ENCODE measurements at regions not wholly inside any gene's neighbourhood (a gene's known extent, or its start where the extent isn't known, plus 50 kb on each side); places are given as distances from the start of the nearest gene placed in this dataset.

- TF ChIP-seq ZNF121 (CRISPR knock-in tag; IDR thresholded peaks at IDR 0.05) (no peak), ZFP90 (CRISPR knock-in tag; IDR thresholded peaks at IDR 0.05; ENCODE audit: borderline replicate concordance) (no peak), MIXL1 (CRISPR knock-in tag; IDR thresholded peaks at IDR 0.05) (peak; percentile 29; the same call in 1 of the 2 replicates), ZFP36 (IDR thresholded peaks at IDR 0.05; ENCODE audit: borderline replicate concordance, low read depth, low read length, partially characterized antibody) (no peak), NFIC (IDR thresholded peaks at IDR 0.05; ENCODE audit: low read length) (no peak), ZNF17 (CRISPR knock-in tag; IDR thresholded peaks at IDR 0.05) (no peak), ZNF138 (CRISPR knock-in tag; IDR thresholded peaks at IDR 0.05; ENCODE audit: low read depth) (no peak), RELA (CRISPR knock-in tag; IDR thresholded peaks at IDR 0.05) (no peak), THYN1 (CRISPR knock-in tag; IDR thresholded peaks at IDR 0.05; ENCODE audit: borderline replicate concordance, low read depth) (no peak), BRCA1 (CRISPR knock-in tag; IDR thresholded peaks at IDR 0.05) (0 out of 2 replicates have a peak, but pooled peaks have one; percentile 30), RBFOX2 (IDR thresholded peaks at IDR 0.05; ENCODE audit: low read depth, low read length) (no peak; the same call in 1 of the 2 replicates), ZNF562 (CRISPR knock-in tag; IDR thresholded peaks at IDR 0.05; ENCODE audit: borderline replicate concordance) (no peak), MAX (IDR thresholded peaks at IDR 0.05) (peak; percentile 23; the same call in 1 of the 2 replicates), FOXM1 (CRISPR knock-in tag; IDR thresholded peaks at IDR 0.05) (no peak), POGZ (CRISPR knock-in tag; IDR thresholded peaks at IDR 0.05) (no peak), ZNF674 (CRISPR knock-in tag; IDR thresholded peaks at IDR 0.05; ENCODE audit: low read depth) (no peak), HDAC6 (IDR thresholded peaks at IDR 0.05; ENCODE audit: low read depth, low read length) (no peak), ZIK1 (CRISPR knock-in tag; IDR thresholded peaks at IDR 0.05; ENCODE audit: borderline replicate concordance, low read depth) (no peak), ZFP82 (CRISPR knock-in tag; IDR thresholded peaks at IDR 0.05; ENCODE audit: borderline replicate concordance) (no peak), DR1 (CRISPR knock-in tag; IDR thresholded peaks at IDR 0.05) (no peak), KAT2B (IDR thresholded peaks at IDR 0.05; ENCODE audit: borderline replicate concordance, low read depth, low read length) (no peak), ZMYM3 (CRISPR knock-in tag; IDR thresholded peaks at IDR 0.05) (no peak), PBX3 (CRISPR knock-in tag; IDR thresholded peaks at IDR 0.05; ENCODE audit: borderline replicate concordance) (no peak), MTF2 (CRISPR knock-in tag; IDR thresholded peaks at IDR 0.05; ENCODE audit: borderline replicate concordance) (peak; percentile 66; the same call in 1 of the 2 replicates), SP140L (CRISPR knock-in tag; IDR thresholded peaks at IDR 0.05; ENCODE audit: borderline replicate concordance) (0 out of 2 replicates have a peak, but pooled peaks have one; percentile 43)
- TF ChIP-seq, protein P1, sequence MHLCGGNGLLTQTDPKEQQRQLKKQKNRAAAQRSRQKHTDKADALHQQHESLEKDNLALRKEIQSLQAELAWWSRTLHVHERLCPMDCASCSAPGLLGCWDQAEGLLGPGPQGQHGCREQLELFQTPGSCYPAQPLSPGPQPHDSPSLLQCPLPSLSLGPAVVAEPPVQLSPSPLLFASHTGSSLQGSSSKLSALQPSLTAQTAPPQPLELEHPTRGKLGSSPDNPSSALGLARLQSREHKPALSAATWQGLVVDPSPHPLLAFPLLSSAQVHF (CRISPR knock-in tag; IDR thresholded peaks at IDR 0.05) = no peak
- TF ChIP-seq, protein P2, sequence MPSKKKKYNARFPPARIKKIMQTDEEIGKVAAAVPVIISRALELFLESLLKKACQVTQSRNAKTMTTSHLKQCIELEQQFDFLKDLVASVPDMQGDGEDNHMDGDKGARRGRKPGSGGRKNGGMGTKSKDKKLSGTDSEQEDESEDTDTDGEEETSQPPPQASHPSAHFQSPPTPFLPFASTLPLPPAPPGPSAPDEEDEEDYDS (CRISPR knock-in tag; IDR thresholded peaks at IDR 0.05) = no peak
- TF ChIP-seq, protein P3, sequence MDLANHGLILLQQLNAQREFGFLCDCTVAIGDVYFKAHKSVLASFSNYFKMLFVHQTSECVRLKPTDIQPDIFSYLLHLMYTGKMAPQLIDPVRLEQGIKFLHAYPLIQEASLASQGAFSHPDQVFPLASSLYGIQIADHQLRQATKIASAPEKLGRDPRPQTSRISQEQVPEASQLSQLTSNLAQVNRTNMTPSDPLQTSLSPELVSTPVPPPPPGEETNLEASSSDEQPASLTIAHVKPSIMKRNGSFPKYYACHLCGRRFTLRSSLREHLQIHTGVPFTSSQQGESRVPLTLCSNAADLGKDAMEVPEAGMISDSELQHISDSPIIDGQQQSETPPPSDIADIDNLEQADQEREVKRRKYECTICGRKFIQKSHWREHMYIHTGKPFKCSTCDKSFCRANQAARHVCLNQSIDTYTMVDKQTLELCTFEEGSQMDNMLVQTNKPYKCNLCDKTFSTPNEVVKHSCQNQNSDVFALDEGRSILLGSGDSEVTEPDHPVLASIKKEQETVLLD (CRISPR knock-in tag; IDR thresholded peaks at IDR 0.05; ENCODE audit: low read depth) = no peak
Measured at GRCh38 chr14:37865719-37866549, 270.5 kb downstream of the TTC6 start (continued).
